ENCODE measurements at regions not wholly inside any gene's neighbourhood (a gene's known extent, or its start where the extent isn't known, plus 50 kb on each side); places are given as distances from the start of the nearest gene placed in this dataset.
"Not testable (repeated sequence)": the region's sequence is repeated elsewhere in the genome, so short reads cannot be mapped to it uniquely, and the experiment has no call there.

DNA sequence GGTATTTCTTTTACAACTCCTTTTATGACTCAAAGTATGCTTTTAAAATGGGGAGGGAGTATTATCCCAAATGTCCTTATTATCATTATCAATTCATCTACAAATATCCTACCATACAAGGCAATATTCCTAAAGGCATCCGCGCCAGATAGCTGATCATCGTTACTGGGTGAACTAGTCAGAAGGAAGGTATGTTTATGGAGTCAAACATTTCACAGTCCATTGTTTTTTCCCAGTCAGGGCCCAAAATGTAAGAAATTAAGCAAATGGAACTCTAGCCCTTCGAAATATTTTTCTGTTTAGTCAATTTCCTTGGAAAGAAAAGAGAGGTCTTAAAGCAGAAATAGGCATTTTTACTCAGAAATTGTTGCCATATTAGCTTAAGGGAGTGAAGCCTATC lies 188.5 kb upstream of the CCNG1 start:
- H3K27ac ChIP-seq = no peak overlapping the region
- TF ChIP-seq, protein P1, sequence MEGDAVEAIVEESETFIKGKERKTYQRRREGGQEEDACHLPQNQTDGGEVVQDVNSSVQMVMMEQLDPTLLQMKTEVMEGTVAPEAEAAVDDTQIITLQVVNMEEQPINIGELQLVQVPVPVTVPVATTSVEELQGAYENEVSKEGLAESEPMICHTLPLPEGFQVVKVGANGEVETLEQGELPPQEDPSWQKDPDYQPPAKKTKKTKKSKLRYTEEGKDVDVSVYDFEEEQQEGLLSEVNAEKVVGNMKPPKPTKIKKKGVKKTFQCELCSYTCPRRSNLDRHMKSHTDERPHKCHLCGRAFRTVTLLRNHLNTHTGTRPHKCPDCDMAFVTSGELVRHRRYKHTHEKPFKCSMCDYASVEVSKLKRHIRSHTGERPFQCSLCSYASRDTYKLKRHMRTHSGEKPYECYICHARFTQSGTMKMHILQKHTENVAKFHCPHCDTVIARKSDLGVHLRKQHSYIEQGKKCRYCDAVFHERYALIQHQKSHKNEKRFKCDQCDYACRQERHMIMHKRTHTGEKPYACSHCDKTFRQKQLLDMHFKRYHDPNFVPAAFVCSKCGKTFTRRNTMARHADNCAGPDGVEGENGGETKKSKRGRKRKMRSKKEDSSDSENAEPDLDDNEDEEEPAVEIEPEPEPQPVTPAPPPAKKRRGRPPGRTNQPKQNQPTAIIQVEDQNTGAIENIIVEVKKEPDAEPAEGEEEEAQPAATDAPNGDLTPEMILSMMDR (conservative IDR thresholded peaks at IDR 0.05) = no peak

DNA sequence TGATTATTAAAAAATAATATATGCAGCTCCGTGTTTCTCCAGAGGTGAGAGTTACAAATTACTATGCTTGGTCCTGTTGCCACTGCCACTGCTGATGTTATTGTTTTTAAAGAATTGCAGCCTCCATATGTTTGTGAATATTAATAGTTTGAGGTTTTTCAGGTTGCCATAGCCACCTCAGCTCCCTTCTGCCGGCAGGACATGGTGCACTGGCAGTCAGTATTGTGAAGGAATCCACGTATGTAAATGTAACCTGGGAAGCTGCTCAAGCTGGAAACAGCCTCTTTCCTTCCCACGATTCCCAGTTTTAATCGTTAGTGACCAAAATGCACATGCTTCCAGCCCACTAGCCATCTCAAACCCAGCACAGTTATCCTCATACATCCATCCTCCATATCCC lies 184.4 kb upstream of the CCNG1 start:
- TF ChIP-seq, protein P1 (conservative IDR thresholded peaks at IDR 0.05) = no peak
- no peak overlapping the region for H3K27ac ChIP-seq

DNA sequence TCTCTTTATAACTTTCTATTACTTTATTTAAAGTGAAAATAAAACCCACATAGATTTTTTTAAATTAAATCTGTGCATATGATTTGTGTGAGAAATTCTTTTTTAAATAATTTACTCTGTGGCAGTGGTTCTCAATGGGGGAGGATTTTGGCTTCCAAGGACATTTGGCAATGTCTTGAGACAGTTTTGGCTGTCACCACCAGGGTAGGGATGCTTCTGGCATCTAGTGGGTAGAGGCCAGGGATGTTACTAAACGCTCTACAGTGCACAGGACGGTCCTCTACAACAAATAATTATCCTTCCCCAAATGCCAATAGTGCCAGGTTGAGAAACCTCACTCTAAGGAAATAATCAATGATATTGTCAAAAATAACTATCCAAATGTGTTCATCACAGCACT lies 177.9 kb upstream of the CCNG1 start:
- TF ChIP-seq, protein P1 (conservative IDR thresholded peaks at IDR 0.05) = no peak
- H3K27ac ChIP-seq = no peak overlapping the region

DNA sequence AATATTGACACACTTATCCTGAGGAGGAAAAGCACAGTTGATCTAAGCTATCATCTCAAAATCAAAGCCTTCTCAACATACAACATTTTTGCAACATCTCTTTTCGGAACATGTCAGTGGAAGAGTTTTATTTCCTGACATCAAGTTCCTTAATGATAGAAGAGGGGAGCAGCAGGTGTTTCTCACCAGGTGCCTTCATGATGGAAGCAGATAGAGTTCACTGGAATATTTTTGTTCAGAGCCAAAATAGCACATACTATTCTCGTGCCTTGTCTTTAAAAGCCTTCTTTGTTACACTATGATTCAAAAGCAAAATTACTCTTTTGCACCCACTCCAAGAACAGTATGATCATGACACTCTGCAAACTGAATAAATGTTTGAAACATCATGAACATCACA lies 176.9 kb upstream of the CCNG1 start:
- TF ChIP-seq, protein P1 (conservative IDR thresholded peaks at IDR 0.05) = no peak
- no peak overlapping the region for H3K27ac ChIP-seq

DNA sequence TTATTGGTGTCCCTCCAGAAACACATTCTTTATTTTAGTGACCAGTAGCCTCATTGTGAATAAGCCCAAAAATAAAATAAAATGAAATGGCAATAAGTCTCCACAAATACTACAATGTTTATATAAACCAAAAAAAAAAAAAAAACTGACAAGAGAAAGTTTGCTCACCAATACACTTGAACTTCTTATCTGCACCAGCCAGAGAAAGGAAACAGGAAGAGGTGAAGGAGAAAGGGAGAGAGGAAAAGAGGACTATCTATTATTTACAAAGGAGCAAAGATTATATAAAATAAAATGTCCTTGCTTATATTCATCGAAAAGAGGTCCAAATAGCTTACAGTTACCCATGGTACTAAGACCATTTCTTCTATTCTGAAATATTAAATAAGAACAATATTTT lies 176.4 kb upstream of the CCNG1 start:
- TF ChIP-seq, protein P1 (conservative IDR thresholded peaks at IDR 0.05) = no peak
- no peak overlapping the region for H3K27ac ChIP-seq

DNA sequence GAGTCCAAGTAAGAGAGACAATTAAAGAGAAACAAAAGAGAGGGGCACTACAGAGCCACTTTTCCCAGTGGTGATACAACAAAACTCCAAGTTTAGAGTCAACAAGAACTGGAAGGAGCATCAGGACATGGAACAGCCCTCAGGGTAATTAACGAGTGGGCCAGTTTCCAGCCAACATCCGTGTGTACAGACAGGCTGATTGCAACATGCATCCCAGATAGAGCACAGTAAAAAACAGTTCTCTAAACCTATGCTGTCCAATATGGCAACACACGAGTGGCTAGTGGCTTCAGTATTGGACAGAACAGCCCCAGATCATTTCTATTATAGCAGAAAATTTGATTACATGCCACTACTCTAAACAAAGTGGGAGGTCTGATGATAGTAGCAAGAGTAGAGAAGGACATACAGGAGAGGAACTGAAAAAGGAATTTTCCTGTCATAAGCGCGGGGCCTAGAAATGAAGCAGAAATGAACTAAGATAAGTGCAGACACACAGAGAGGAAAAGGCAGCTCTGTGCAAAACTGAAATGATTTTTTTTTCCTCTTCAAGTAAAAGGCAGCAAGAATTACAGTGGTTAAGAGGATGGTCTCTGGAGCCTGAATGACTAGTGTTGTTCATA lies 175.6 kb upstream of the CCNG1 start:
- no peak overlapping the region for H3K27ac ChIP-seq
- TF ChIP-seq, protein P1 (conservative IDR thresholded peaks at IDR 0.05) = no peak

DNA sequence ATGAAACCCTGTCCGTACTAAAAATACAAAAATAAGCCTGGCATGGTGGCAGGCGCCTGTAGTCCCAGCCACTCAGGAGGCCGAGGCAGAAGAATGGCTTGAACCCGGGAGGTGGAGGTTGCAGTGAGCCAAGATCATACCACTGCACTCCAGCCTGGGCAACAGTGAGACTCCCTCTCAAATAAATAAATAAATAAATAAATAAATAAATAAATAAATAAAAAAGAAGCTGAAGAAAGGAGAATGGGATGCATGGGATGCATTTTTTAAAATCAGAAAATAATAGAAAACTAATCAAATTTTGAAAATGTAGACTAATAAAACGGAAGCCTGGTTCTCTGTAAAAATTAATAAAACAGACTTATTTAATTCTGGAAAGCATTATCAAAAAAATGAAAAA lies 171.1 kb upstream of the CCNG1 start:
- not testable (repeated sequence) for H3K27ac ChIP-seq

DNA sequence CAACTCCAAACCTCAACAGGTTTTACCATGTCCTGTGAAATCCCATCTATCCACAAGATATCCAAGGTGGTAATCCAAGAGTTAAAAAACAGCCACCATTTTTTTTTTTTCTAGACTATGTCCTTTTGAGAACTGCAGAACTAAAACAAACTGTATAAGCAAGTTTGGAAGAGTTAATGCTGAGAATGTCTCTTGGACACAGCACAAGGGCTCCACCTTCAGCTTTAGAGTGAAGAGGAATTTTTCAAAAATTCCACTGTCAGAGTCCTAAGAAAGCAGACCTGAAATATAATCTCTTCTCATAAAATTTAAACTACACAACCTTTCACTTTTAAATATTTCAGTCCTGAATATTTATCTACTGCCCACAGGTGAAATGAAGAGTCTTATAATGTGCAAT lies 167.8 kb upstream of the CCNG1 start:
- TF ChIP-seq, protein P1 (conservative IDR thresholded peaks at IDR 0.05) = peak; percentile 73
- H3K27ac ChIP-seq = no peak overlapping the region

All from VCaP (cell line).